ENCODE measurements at regions not wholly inside any gene's neighbourhood (a gene's known extent, or its start where the extent isn't known, plus 50 kb on each side); places are given as distances from the start of the nearest gene placed in this dataset.

DNA sequence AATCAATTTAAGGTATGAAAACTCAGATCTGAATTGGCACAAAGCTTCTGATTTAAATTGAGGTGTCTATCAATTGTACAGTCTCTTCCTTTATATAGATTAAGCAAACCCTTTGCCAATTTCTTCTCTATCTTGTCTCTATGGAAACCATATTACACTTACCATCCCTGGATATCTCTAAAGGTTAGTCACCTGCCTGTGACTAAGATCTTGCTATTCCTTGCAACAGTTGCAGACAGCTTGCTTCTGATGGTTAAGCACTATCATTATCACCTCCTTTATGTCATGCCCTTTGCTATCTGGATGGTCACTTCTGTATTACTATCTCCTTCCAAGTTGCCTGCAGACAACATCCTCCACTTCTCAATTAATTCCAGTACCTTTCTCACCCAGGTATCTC, 998.6 kb upstream of the B3GALT2 start:
- TF ChIP-seq BACH2 (CRISPR knock-in tag; IDR thresholded peaks at IDR 0.05; ENCODE audit: borderline replicate concordance) = no peak
- no peak for TF ChIP-seq OSR1 (CRISPR knock-in tag; IDR thresholded peaks at IDR 0.05)
- no peak for TF ChIP-seq GLIS3 (CRISPR knock-in tag; IDR thresholded peaks at IDR 0.05)
- TF ChIP-seq, protein P1, sequence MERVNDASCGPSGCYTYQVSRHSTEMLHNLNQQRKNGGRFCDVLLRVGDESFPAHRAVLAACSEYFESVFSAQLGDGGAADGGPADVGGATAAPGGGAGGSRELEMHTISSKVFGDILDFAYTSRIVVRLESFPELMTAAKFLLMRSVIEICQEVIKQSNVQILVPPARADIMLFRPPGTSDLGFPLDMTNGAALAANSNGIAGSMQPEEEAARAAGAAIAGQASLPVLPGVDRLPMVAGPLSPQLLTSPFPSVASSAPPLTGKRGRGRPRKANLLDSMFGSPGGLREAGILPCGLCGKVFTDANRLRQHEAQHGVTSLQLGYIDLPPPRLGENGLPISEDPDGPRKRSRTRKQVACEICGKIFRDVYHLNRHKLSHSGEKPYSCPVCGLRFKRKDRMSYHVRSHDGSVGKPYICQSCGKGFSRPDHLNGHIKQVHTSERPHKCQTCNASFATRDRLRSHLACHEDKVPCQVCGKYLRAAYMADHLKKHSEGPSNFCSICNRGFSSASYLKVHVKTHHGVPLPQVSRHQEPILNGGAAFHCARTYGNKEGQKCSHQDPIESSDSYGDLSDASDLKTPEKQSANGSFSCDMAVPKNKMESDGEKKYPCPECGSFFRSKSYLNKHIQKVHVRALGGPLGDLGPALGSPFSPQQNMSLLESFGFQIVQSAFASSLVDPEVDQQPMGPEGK (CRISPR knock-in tag; IDR thresholded peaks at IDR 0.05; ENCODE audit: borderline replicate concordance) = no peak
- no peak for TF ChIP-seq TOX (CRISPR knock-in tag; IDR thresholded peaks at IDR 0.05; ENCODE audit: borderline replicate concordance)
- TF ChIP-seq ZC3H10 (CRISPR knock-in tag; IDR thresholded peaks at IDR 0.05) = no peak
- no peak for TF ChIP-seq ESRRG (CRISPR knock-in tag; IDR thresholded peaks at IDR 0.05)
- no peak for TF ChIP-seq ARNTL (CRISPR knock-in tag; IDR thresholded peaks at IDR 0.05; ENCODE audit: borderline replicate concordance, low read depth)
- TF ChIP-seq, protein P2, sequence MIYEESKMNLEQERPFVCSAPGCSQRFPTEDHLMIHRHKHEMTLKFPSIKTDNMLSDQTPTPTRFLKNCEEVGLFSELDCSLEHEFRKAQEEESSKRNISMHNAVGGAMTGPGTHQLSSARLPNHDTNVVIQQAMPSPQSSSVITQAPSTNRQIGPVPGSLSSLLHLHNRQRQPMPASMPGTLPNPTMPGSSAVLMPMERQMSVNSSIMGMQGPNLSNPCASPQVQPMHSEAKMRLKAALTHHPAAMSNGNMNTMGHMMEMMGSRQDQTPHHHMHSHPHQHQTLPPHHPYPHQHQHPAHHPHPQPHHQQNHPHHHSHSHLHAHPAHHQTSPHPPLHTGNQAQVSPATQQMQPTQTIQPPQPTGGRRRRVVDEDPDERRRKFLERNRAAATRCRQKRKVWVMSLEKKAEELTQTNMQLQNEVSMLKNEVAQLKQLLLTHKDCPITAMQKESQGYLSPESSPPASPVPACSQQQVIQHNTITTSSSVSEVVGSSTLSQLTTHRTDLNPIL (CRISPR knock-in tag; IDR thresholded peaks at IDR 0.05; ENCODE audit: low read depth) = no peak
- TF ChIP-seq TCF4 (CRISPR knock-in tag; IDR thresholded peaks at IDR 0.05; ENCODE audit: borderline replicate concordance) = no peak
- no peak for TF ChIP-seq ISL1 (CRISPR knock-in tag; IDR thresholded peaks at IDR 0.05)
- TF ChIP-seq ZNF70 (CRISPR knock-in tag; IDR thresholded peaks at IDR 0.05) = no peak
- TF ChIP-seq, protein P3, sequence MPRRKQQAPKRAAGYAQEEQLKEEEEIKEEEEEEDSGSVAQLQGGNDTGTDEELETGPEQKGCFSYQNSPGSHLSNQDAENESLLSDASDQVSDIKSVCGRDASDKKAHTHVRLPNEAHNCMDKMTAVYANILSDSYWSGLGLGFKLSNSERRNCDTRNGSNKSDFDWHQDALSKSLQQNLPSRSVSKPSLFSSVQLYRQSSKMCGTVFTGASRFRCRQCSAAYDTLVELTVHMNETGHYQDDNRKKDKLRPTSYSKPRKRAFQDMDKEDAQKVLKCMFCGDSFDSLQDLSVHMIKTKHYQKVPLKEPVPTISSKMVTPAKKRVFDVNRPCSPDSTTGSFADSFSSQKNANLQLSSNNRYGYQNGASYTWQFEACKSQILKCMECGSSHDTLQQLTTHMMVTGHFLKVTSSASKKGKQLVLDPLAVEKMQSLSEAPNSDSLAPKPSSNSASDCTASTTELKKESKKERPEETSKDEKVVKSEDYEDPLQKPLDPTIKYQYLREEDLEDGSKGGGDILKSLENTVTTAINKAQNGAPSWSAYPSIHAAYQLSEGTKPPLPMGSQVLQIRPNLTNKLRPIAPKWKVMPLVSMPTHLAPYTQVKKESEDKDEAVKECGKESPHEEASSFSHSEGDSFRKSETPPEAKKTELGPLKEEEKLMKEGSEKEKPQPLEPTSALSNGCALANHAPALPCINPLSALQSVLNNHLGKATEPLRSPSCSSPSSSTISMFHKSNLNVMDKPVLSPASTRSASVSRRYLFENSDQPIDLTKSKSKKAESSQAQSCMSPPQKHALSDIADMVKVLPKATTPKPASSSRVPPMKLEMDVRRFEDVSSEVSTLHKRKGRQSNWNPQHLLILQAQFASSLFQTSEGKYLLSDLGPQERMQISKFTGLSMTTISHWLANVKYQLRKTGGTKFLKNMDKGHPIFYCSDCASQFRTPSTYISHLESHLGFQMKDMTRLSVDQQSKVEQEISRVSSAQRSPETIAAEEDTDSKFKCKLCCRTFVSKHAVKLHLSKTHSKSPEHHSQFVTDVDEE (CRISPR knock-in tag; IDR thresholded peaks at IDR 0.05) = no peak
